ENCODE measurements at regions not wholly inside any gene's neighbourhood (a gene's known extent, or its start where the extent isn't known, plus 50 kb on each side); places are given as distances from the start of the nearest gene placed in this dataset.

DNA sequence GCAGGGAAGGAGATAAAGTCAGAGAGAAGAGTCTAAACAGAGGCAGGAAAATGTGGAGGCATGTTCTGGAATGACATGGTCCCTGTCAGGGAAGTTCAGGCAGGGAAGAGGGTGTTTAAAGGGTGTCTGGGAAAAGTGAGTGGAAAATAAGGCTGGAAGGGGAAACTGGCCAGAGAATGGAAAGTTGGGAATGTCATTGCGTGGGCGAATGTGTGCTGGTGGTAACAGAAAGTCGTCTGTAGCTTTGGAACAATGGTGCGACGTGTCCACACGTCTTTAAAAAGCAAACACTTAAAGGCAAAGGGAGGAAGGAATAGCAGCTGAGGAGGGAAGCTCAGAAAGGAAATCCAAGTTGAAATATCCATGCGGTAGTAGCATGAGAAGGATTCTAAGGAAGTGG, 469.5 kb upstream of the SALL3 start:
- Mint-ChIP-seq H3K9me3 (peaks cover 6% of the 10 kb centered on the region), H3K4me3 (no peak overlapping the region), H3K27me3 (ENCODE audit: low read depth) (no peaks in the 10 kb centered on the region), H3K27ac (no peak overlapping the region), H3K36me3 (ENCODE audit: low read depth) (no peaks in the 10 kb centered on the region), H3K4me1 (ENCODE audit: low read depth) (no peaks in the 10 kb centered on the region)
- DNase-seq (ENCODE audit: low spot score) = no peak

GRCh38 chr18:78510636-78511035, 469.0 kb upstream of the SALL3 start:
- Mint-ChIP-seq H3K9me3 (peaks cover 6% of the 10 kb centered on the region), H3K27me3 (ENCODE audit: low read depth) (no peaks in the 10 kb centered on the region), H3K4me1 (ENCODE audit: low read depth) (no peaks in the 10 kb centered on the region), H3K36me3 (ENCODE audit: low read depth) (no peaks in the 10 kb centered on the region), H3K27ac (no peak overlapping the region), H3K4me3 (no peak overlapping the region)
- DNase-seq (ENCODE audit: low spot score) = no peak

- no peak overlapping the region for H3K4me3 Mint-ChIP-seq
- peaks cover 6% of the 10 kb centered on the region for H3K9me3 Mint-ChIP-seq
- no peak overlapping the region for H3K27ac Mint-ChIP-seq
- no peak for DNase-seq (ENCODE audit: low spot score)
- H3K36me3 Mint-ChIP-seq (ENCODE audit: low read depth) = no peaks in the 10 kb centered on the region
- no peaks in the 10 kb centered on the region for H3K4me1 Mint-ChIP-seq (ENCODE audit: low read depth)
- H3K27me3 Mint-ChIP-seq (ENCODE audit: low read depth) = no peaks in the 10 kb centered on the region
Measured at GRCh38 chr18:78511666-78512601, 467.7 kb upstream of the SALL3 start.

DNA sequence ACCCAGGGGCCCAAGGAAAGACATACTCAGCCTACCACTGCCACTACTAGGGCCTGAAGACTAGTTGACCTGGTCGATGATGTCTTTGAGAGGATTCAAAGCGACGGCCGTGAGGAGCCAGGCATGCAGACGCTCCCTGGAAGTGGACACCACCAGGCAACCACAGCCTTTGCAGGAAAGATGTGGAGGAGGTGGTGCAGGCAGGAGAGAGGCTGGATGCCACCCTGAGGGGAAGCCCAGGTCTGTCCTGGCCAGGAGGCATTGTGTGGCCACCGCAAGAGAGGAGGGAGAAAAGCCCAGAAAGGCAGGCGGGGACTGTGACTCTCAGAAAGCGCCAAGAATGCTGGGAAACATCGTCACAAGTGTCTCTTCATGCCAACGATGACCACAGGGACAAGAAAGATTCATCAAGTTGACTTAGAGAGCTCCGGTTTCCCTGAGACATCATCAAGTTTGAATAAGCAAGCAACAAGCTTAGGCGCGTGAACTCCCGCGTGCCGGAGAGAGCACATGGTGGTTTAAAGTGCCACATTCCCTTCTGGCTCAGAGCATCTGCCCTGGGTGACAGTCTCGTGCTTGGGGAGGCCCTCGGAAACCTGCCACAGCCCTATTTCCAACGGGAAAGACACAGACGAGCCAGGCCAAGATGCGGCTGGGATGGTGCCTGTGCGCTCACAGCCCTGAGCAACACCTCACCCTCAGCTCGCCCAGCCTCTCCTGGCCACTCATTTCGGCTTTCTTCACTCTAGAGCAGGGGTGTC, 464.5 kb upstream of the SALL3 start:
- H3K4me1 Mint-ChIP-seq (ENCODE audit: low read depth) = no peaks in the 10 kb centered on the region
- H3K27ac Mint-ChIP-seq = no peak overlapping the region
- no peak overlapping the region for H3K4me3 Mint-ChIP-seq
- no peaks in the 10 kb centered on the region for H3K27me3 Mint-ChIP-seq (ENCODE audit: low read depth)
- H3K36me3 Mint-ChIP-seq (ENCODE audit: low read depth) = no peaks in the 10 kb centered on the region
- DNase-seq (ENCODE audit: low spot score) = no peak
- H3K9me3 Mint-ChIP-seq = no peaks in the 10 kb centered on the region

GRCh38 chr18:78517328-78517727, 462.3 kb upstream of the SALL3 start:
- H3K27ac Mint-ChIP-seq = no peak overlapping the region
- no peaks in the 10 kb centered on the region for H3K27me3 Mint-ChIP-seq (ENCODE audit: low read depth)
- no peaks in the 10 kb centered on the region for H3K4me1 Mint-ChIP-seq (ENCODE audit: low read depth)
- no peak overlapping the region for H3K4me3 Mint-ChIP-seq
- DNase-seq (ENCODE audit: low spot score) = no peak
- no peaks in the 10 kb centered on the region for H3K36me3 Mint-ChIP-seq (ENCODE audit: low read depth)
- no peaks in the 10 kb centered on the region for H3K9me3 Mint-ChIP-seq

- no peaks in the 10 kb centered on the region for H3K27me3 Mint-ChIP-seq (ENCODE audit: low read depth)
- H3K4me3 Mint-ChIP-seq = no peak overlapping the region
Measured at GRCh38 chr18:78517973-78518372, 461.6 kb upstream of the SALL3 start.

DNA sequence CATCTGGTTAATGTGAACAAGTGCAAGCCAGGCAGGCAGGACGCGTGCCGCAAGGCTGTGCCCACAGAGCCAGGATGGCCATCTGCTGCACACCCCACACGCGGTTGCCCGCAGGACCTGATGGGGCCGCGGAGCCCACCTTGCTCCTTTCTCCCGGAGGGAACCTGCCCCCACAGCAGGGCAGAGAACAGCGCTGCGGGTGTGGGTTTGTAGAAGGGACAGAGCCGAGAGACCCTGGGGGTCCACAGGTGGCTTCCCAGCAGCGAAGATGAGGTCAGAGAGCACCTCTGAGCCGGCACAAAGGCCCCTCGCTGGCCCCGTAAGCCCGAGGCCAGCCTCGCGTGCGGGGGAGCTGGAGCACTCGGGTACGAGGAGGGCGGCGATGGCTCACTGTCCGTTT, 460.8 kb upstream of the SALL3 start:
- Mint-ChIP-seq H3K27me3 (ENCODE audit: low read depth) (no peaks in the 10 kb centered on the region), H3K9me3 (no peaks in the 10 kb centered on the region), H3K36me3 (ENCODE audit: low read depth) (no peaks in the 10 kb centered on the region), H3K27ac (no peak overlapping the region), H3K4me1 (ENCODE audit: low read depth) (no peaks in the 10 kb centered on the region), H3K4me3 (no peak overlapping the region)
- DNase-seq (ENCODE audit: low spot score) = no peak

More at GRCh38 chr18:78517973-78518372, 461.6 kb upstream of the SALL3 start:
- no peaks in the 10 kb centered on the region for H3K4me1 Mint-ChIP-seq (ENCODE audit: low read depth)
- H3K27ac Mint-ChIP-seq = no peak overlapping the region
- no peak for DNase-seq (ENCODE audit: low spot score)
- H3K36me3 Mint-ChIP-seq (ENCODE audit: low read depth) = no peaks in the 10 kb centered on the region
- H3K9me3 Mint-ChIP-seq = no peaks in the 10 kb centered on the region

- Mint-ChIP-seq H3K4me1 (ENCODE audit: low read depth) (no peaks in the 10 kb centered on the region), H3K36me3 (ENCODE audit: low read depth) (no peaks in the 10 kb centered on the region), H3K9me3 (no peaks in the 10 kb centered on the region), H3K27me3 (ENCODE audit: low read depth) (no peaks in the 10 kb centered on the region), H3K27ac (no peak overlapping the region), H3K4me3 (no peak overlapping the region)
- DNase-seq (ENCODE audit: low spot score) = no peak
Measured at GRCh38 chr18:78519394-78520062, 460.1 kb upstream of the SALL3 start.

DNA sequence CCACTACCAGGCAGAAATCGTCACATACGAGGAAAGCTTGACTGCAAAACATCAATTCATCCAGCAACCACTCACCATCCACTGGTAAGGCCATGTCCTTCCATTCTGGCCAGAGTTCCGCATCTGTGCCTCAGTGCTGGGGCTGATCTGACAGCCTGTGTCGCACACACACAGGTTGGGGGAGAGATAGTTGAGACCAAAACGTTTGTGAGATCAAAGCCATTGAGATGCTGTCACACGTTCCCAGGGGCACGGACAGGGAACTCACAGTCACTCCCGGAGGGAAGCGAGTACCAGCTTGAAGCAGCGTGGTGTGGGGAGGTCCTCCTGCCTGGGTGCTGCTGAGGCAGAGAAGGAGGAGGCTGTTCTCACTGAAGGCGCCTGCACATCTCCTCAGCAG, 458.5 kb upstream of the SALL3 start:
- Mint-ChIP-seq H3K36me3 (ENCODE audit: low read depth) (no peaks in the 10 kb centered on the region), H3K4me1 (ENCODE audit: low read depth) (no peaks in the 10 kb centered on the region), H3K4me3 (no peak overlapping the region), H3K9me3 (no peaks in the 10 kb centered on the region), H3K27me3 (ENCODE audit: low read depth) (no peaks in the 10 kb centered on the region), H3K27ac (no peak overlapping the region)
- no peak for DNase-seq (ENCODE audit: low spot score)

DNA sequence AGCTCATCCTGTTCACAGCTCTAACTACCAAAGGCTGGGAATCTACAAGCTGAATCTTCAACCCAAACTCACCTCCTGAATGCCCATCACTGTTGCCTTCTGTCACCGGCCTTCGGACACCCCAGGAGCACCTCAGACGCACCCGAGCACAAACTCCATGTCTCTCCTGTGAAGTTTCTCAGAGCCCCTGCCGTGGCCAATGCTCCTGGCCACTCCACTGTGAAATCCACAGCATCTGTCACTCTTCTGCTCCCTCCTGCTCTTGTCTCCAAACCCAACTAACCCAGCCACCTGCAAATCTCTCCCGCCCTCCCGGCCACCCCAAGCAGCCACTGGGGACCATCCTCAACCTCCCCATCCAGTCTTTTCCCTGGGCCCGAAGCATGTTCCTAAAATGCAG, 457.9 kb upstream of the SALL3 start:
- H3K4me1 Mint-ChIP-seq (ENCODE audit: low read depth) = no peaks in the 10 kb centered on the region
- no peaks in the 10 kb centered on the region for H3K36me3 Mint-ChIP-seq (ENCODE audit: low read depth)
- no peaks in the 10 kb centered on the region for H3K27me3 Mint-ChIP-seq (ENCODE audit: low read depth)
- DNase-seq (ENCODE audit: low spot score) = no peak
- H3K27ac Mint-ChIP-seq = no peak overlapping the region
- H3K9me3 Mint-ChIP-seq = no peaks in the 10 kb centered on the region
- no peak overlapping the region for H3K4me3 Mint-ChIP-seq

DNA sequence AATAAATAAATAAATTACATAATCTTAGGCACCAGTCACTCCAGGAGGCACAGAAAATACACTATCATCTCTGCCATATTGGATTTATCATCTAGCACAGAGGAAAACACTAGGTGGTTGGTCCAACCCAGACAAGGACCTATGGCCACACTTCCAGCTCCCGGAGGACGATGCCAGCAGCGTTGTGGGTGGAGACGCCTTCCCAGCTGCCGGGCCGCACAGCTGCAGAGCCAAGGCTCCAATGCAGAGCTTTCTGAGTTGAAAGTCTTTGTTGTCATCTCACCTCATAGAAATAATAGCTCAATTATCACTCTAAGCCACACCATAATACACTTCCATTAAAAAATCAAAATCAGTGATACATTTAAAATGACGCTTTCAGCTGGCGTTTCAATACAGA, 457.1 kb upstream of the SALL3 start:
- H3K27me3 Mint-ChIP-seq (ENCODE audit: low read depth) = no peaks in the 10 kb centered on the region
- H3K9me3 Mint-ChIP-seq = no peaks in the 10 kb centered on the region
- H3K27ac Mint-ChIP-seq = no peak overlapping the region
- H3K4me1 Mint-ChIP-seq (ENCODE audit: low read depth) = no peaks in the 10 kb centered on the region
- no peaks in the 10 kb centered on the region for H3K36me3 Mint-ChIP-seq (ENCODE audit: low read depth)
- no peak overlapping the region for H3K4me3 Mint-ChIP-seq
- DNase-seq (ENCODE audit: low spot score) = no peak

- DNase-seq (ENCODE audit: low spot score) = no peak
- Mint-ChIP-seq H3K4me1 (ENCODE audit: low read depth) (no peaks in the 10 kb centered on the region), H3K27ac (no peak overlapping the region), H3K27me3 (ENCODE audit: low read depth) (no peaks in the 10 kb centered on the region), H3K9me3 (no peaks in the 10 kb centered on the region), H3K36me3 (ENCODE audit: low read depth) (no peaks in the 10 kb centered on the region), H3K4me3 (no peak overlapping the region)
Measured at GRCh38 chr18:78523850-78524249, 455.8 kb upstream of the SALL3 start.

- Mint-ChIP-seq H3K4me3 (no peak overlapping the region), H3K27me3 (ENCODE audit: low read depth) (no peaks in the 10 kb centered on the region), H3K4me1 (ENCODE audit: low read depth) (no peaks in the 10 kb centered on the region), H3K9me3 (no peaks in the 10 kb centered on the region), H3K36me3 (ENCODE audit: low read depth) (no peaks in the 10 kb centered on the region), H3K27ac (no peak overlapping the region)
- DNase-seq (ENCODE audit: low spot score) = no peak
Measured at GRCh38 chr18:78525366-78526111, 454.1 kb upstream of the SALL3 start.
